ENCODE measurements at regions not wholly inside any gene's neighbourhood (a gene's known extent, or its start where the extent isn't known, plus 50 kb on each side); places are given as distances from the start of the nearest gene placed in this dataset.

- no peak for TF ChIP-seq POLR2A (IDR thresholded peaks at IDR 0.05)
- TF ChIP-seq, protein P1, sequence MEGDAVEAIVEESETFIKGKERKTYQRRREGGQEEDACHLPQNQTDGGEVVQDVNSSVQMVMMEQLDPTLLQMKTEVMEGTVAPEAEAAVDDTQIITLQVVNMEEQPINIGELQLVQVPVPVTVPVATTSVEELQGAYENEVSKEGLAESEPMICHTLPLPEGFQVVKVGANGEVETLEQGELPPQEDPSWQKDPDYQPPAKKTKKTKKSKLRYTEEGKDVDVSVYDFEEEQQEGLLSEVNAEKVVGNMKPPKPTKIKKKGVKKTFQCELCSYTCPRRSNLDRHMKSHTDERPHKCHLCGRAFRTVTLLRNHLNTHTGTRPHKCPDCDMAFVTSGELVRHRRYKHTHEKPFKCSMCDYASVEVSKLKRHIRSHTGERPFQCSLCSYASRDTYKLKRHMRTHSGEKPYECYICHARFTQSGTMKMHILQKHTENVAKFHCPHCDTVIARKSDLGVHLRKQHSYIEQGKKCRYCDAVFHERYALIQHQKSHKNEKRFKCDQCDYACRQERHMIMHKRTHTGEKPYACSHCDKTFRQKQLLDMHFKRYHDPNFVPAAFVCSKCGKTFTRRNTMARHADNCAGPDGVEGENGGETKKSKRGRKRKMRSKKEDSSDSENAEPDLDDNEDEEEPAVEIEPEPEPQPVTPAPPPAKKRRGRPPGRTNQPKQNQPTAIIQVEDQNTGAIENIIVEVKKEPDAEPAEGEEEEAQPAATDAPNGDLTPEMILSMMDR (IDR thresholded peaks at IDR 0.05): no peak
- no peaks in the 10 kb centered on the region for H3K4me1 ChIP-seq
- ATAC-seq (no peak), DNase-seq (no peak)
- H3K9me3 ChIP-seq: no peaks in the 10 kb centered on the region
- H3K36me3 ChIP-seq (replicated peaks in 1 of 2; ENCODE audit: insufficient read depth in 1 of 2, low read depth in 2 of 2): no peaks in the 10 kb centered on the region
- intact Hi-C loops (cut with DNase I): no loop called here
- 73 to 82% methylated on average over 3 of the region's 3 CpGs for WGBS, 2 donors
- H3K27ac ChIP-seq: no peak overlapping the region
- H3K4me3 ChIP-seq: no peak overlapping the region
- H3K27me3 ChIP-seq: no peaks in the 10 kb centered on the region
Observed at GRCh38 chr4:38195486-38195885, 235.3 kb downstream of the PTTG2 start.

DNA sequence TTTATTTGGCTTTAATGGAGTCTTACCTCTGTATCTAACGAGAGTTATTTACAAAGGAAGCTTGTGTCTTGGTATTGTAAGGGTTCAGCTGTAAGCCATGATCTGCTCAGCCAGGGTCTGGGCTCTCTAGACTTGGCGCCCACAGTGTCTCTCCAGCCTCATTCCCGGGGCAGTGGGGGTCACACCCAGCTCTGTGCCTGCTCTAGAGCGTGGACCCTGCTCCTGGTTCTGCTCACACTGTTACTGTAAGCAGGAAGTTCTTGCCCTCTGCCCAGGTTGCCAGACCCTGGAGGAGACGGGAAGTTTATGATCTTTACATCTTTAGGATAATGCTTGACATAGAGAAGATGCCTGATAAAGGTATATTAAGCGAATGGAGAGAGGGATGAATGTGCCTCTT, 235.7 kb downstream of the PTTG2 start:
- no peaks in the 10 kb centered on the region for H3K36me3 ChIP-seq (replicated peaks in 1 of 2; ENCODE audit: insufficient read depth in 1 of 2, low read depth in 2 of 2)
- 90 to 94% methylated on average over 6 of the region's 6 CpGs for WGBS, 2 donors
- no peak for TF ChIP-seq POLR2A (IDR thresholded peaks at IDR 0.05)
- intact Hi-C loops (cut with DNase I): no loop called here
- no peak overlapping the region for H3K4me3 ChIP-seq
- no peaks in the 10 kb centered on the region for H3K4me1 ChIP-seq
- H3K27me3 ChIP-seq: no peaks in the 10 kb centered on the region
- no peak overlapping the region for H3K27ac ChIP-seq
- no peaks in the 10 kb centered on the region for H3K9me3 ChIP-seq
- no peak for DNase-seq
- ATAC-seq: no peak

- Histone ChIP-seq H3K27me3 (no peaks in the 10 kb centered on the region), H3K9me3 (no peaks in the 10 kb centered on the region), H3K27ac (no peak overlapping the region), H3K36me3 (replicated peaks in 1 of 2; ENCODE audit: insufficient read depth in 1 of 2, low read depth in 2 of 2) (no peaks in the 10 kb centered on the region), H3K4me3 (no peak overlapping the region), H3K4me1 (no peaks in the 10 kb centered on the region)
- ATAC-seq (no peak), DNase-seq (no peak)
- 49 to 69% methylated on average over 2 of the region's 2 CpGs for WGBS, 2 donors
- TF ChIP-seq, protein P1 (IDR thresholded peaks at IDR 0.05): no peak
- no peak for TF ChIP-seq POLR2A (IDR thresholded peaks at IDR 0.05)
- intact Hi-C loops (cut with DNase I): no loop called here
Observed at GRCh38 chr4:38202242-38202641, 242.0 kb downstream of the PTTG2 start.

GRCh38 chr4:38203609-38204008, 243.4 kb downstream of the PTTG2 start:
- ATAC-seq (no peak), DNase-seq (no peak)
- intact Hi-C loops (cut with DNase I): no loop called here
- H3K27ac ChIP-seq: no peak overlapping the region
- H3K4me1 ChIP-seq: no peaks in the 10 kb centered on the region
- 75 to 94% methylated on average over 3 of the region's 3 CpGs for WGBS, 2 donors
- H3K9me3 ChIP-seq: no peaks in the 10 kb centered on the region
- no peak overlapping the region for H3K4me3 ChIP-seq
- no peaks in the 10 kb centered on the region for H3K36me3 ChIP-seq (replicated peaks in 1 of 2; ENCODE audit: insufficient read depth in 1 of 2, low read depth in 2 of 2)
- TF ChIP-seq POLR2A (IDR thresholded peaks at IDR 0.05): no peak
- TF ChIP-seq, protein P1 (IDR thresholded peaks at IDR 0.05): no peak
- H3K27me3 ChIP-seq: no peaks in the 10 kb centered on the region

DNA sequence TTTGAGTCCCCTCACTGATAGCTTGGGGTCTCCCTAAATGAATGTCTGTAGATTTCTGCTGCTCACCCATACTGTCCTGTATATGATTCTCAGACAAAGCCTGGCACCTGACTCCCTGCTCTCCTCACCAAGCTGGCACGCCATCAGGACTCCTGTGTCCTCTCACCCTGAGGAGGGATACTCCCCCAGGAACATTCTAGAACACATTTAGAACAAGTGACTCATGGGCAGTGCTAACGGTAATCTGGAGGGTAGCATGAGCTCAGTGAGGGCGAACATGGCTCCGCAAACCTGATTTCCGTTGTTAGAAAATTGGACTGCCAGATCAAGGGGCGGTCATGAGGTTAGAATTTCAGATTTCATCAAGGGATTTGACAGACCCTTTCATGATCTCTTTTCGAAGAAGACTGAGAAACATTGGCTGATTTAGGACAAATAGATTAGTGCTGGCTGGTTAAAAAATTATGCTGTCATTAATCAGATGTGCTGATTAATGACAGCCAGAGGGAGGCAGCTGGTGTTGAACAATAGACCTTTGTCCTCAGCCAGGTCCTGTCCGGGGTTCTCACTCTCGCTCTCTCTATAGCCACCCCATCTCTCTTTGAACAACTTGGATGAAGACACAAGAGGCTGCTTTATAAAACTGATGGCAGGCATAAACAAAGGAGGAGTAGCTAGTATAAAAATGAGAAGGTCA, 244.3 kb downstream of the PTTG2 start:
- Histone ChIP-seq H3K27ac (no peak overlapping the region), H3K27me3 (no peaks in the 10 kb centered on the region), H3K9me3 (no peaks in the 10 kb centered on the region), H3K4me3 (no peak overlapping the region), H3K36me3 (replicated peaks in 1 of 2; ENCODE audit: insufficient read depth in 1 of 2, low read depth in 2 of 2) (no peaks in the 10 kb centered on the region), H3K4me1 (no peaks in the 10 kb centered on the region)
- intact Hi-C loops (cut with DNase I): no loop called here
- WGBS, 2 donors: 66 to 87% methylated on average over 9 of the region's 9 CpGs
- ATAC-seq (no peak), DNase-seq (no peak)
- TF ChIP-seq, protein P1 (IDR thresholded peaks at IDR 0.05): no peak
- no peak for TF ChIP-seq POLR2A (IDR thresholded peaks at IDR 0.05)
